WERI-Rb-1 (cell line): ENCODE measurements at regions not wholly inside any gene's neighbourhood (a gene's known extent, or its start where the extent isn't known, plus 50 kb on each side); places are given as distances from the start of the nearest gene placed in this dataset.
"Not testable (repeated sequence)": the region's sequence is repeated elsewhere in the genome, so short reads cannot be mapped to it uniquely, and the experiment has no call there.

Experiments used
- DNase-seq: peaks from one replicate; pipeline ENCODE4 v3.0.0-alpha.2; 2020
- H3K27ac ChIP-seq: fragments of 250-450 bp; sonication (Bioruptor Pico); 2 replicates; pipeline ENCODE4 v1.5.1; 2020; ENCODE audit warnings: mild to moderate bottlenecking, moderate library complexity
- H3K27me3 ChIP-seq: fragments of 250-450 bp; sonication (Bioruptor Pico); 2 replicates; pipeline ENCODE4 v1.5.1; 2021; ENCODE audit warnings: mild to moderate bottlenecking, low read depth, moderate library complexity; ENCODE audit not compliant: insufficient read depth, severe bottlenecking
- H3K36me3 ChIP-seq: fragments of 250-450 bp; sonication (Bioruptor Pico); 2 replicates; pipeline ENCODE4 v1.5.1; 2020; ENCODE audit warnings: mild to moderate bottlenecking, moderate library complexity
- H3K4me3 ChIP-seq: 2 replicates; pipeline ENCODE4 v1.5.1; 2011; ENCODE audit warnings: low read depth, mild to moderate bottlenecking, control low read depth, low read length
- H3K9me3 ChIP-seq: fragments of 250-450 bp; sonication (Bioruptor Pico); 2 replicates; pipeline ENCODE4 v1.5.1; 2021; ENCODE audit warnings: mild to moderate bottlenecking, moderate library complexity; ENCODE audit not compliant: severe bottlenecking
- CTCF ChIP-seq: IDR thresholded peaks from 2 replicates; pipeline ENCODE4 v1.5.1; 2011; ENCODE audit warnings: low read depth, mild to moderate bottlenecking, control low read depth, inconsistent platforms, low read length

GRCh38 chr20:23141450-23142161 is 55.5 kb upstream of the CD93 start:
- no peak overlapping the region for H3K4me3 ChIP-seq
- no peak for TF ChIP-seq CTCF
- no peaks in the 10 kb centered on the region for H3K36me3 ChIP-seq
- no peaks in the 10 kb centered on the region for H3K27me3 ChIP-seq
- no peak for DNase-seq
- H3K27ac ChIP-seq, result no peak overlapping the region
- no peaks in the 10 kb centered on the region for H3K9me3 ChIP-seq

DNA sequence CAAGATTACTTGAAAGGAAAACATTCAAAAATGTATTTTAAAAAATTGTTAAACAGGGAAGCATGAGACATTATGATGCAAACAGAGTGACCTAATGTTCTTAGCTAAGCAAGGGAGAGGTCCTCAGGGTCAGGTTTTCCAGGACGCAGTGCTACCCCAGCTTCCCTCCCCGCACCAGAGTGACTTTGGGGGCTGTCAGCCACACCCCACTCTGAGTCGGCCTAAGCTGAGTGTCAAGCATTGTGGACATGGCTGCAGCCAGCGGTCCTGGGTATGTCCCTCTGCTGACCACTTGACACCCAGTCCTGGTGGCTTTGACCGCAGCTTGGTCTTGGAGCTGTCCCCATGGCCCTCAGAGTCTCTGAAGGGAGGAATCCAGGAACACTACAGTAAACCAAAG is 54.9 kb upstream of the CD93 start:
- no peak for DNase-seq
- H3K27me3 ChIP-seq, result no peaks in the 10 kb centered on the region
- no peak overlapping the region for H3K27ac ChIP-seq
- TF ChIP-seq CTCF, result no peak
- no peaks in the 10 kb centered on the region for H3K9me3 ChIP-seq
- H3K36me3 ChIP-seq, result no peaks in the 10 kb centered on the region
- H3K4me3 ChIP-seq, result no peak overlapping the region

DNA sequence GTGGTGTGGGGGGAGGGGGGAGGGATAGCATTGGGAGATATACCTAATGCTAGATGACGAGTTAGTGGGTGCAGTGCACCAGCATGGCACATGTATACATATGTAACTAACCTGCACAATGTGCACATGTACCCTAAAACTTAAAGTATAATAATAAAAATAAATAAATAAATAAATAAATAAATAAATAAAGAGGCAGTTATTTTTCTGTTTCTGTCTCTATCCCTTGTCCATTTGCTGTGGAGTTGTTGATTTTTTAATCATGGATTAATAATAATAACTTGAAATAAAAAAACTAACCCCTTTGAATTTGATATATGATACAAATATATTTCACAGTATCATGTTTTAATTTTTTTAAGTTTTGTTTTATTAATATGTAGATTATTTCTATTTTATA is 53.9 kb upstream of the CD93 start:
- not testable (repeated sequence) for H3K36me3 ChIP-seq, H3K9me3 ChIP-seq, H3K4me3 ChIP-seq, DNase-seq, H3K27ac ChIP-seq, H3K27me3 ChIP-seq

- no peaks in the 10 kb centered on the region for H3K27me3 ChIP-seq
- no peak for DNase-seq
- no peak overlapping the region for H3K4me3 ChIP-seq
- no peaks in the 10 kb centered on the region for H3K9me3 ChIP-seq
- no peaks in the 10 kb centered on the region for H3K36me3 ChIP-seq
- no peak overlapping the region for H3K27ac ChIP-seq
- TF ChIP-seq CTCF, result no peak
Observed at GRCh38 chr20:23139524-23139923, 53.4 kb upstream of the CD93 start.

DNA sequence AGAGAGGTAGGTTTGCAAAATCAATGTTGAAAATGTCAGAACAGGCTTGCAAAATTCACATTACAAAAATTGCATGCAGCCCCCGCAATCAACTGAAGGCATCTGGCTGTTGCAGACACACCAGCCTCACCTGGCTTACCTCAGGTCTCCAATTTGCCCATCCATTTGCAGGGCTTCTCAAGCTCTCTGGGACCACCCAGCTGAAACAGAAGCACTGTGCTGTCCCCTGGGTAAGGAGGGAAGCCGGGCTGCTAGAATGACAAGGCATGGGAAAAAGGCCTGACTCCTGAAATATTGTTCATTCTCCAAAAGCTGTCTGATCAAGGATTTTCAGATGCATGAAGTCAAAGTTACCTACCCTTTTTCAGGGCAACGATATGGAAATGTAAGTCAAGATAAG is 52.6 kb upstream of the CD93 start:
- Histone ChIP-seq H3K27ac (no peak overlapping the region), H3K36me3 (no peaks in the 10 kb centered on the region), H3K27me3 (no peaks in the 10 kb centered on the region), H3K9me3 (no peaks in the 10 kb centered on the region), H3K4me3 (no peak overlapping the region)
- DNase-seq, result no peak
- no peak for TF ChIP-seq CTCF

DNA sequence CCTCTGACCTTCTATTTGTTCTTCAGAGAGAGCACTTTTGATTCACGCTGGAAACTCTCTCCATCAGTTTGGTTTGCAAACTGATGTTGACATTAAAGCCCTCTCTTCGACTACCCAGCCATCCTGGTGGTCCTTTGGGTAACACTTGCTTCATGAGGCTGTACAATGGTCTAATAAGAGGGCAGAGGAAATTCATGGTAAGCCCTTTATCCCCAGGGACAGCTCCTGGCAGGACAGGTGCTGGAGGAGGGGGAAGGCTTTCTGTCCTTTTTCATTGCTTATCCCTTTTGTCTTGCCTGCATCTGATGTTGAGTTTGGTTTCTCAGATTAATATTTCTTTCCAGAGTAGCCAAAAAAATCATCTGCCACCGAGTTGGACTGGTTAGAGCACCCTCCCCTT is 52.1 kb upstream of the CD93 start:
- no peak overlapping the region for H3K4me3 ChIP-seq
- DNase-seq, result no peak
- no peak for TF ChIP-seq CTCF
- no peaks in the 10 kb centered on the region for H3K27me3 ChIP-seq
- H3K36me3 ChIP-seq, result no peaks in the 10 kb centered on the region
- no peaks in the 10 kb centered on the region for H3K9me3 ChIP-seq
- no peak overlapping the region for H3K27ac ChIP-seq
